ENCODE measurements at regions not wholly inside any gene's neighbourhood (a gene's known extent, or its start where the extent isn't known, plus 50 kb on each side); places are given as distances from the start of the nearest gene placed in this dataset.

DNA sequence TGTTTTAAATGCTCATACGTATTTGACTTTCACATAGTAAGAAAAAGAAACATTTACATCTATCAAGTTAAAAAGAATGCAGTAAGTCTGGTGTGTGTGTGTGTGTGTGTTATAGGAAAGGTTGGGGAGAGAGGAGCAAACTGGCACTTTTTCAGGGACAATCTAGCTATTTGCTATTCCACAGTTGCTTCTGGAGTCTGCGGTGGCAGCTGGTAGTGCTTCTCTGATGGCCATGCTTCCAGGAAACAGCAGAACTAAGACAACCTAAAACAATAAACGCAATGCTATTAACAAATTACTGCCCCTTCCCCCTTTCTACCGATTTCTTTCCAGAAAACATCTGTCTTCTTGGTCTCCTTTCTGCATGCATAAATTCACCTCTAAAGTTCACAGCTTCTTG is 70.0 kb upstream of the CDH10 start:
- Histone ChIP-seq H3K27me3 (ENCODE audit: control insufficient read depth, insufficient read depth, low read length) (no peaks in the 10 kb centered on the region), H3K36me3 (ENCODE audit: control insufficient read depth in 2 of 3, insufficient read depth in 3 of 3, low read length in 3 of 3) (no peaks in the 10 kb centered on the region), H3K4me3 (ENCODE audit: low read length in 3 of 3) (no peak overlapping the region), H3K9me3 (ENCODE audit: control insufficient read depth in 2 of 3, insufficient read depth in 1 of 3, low read length in 3 of 3) (no peaks in the 10 kb centered on the region), H3K4me1 (ENCODE audit: control insufficient read depth in 2 of 3, insufficient read depth in 2 of 3, low read depth in 1 of 3, low read length in 3 of 3) (no peaks in the 10 kb centered on the region), H3K9ac (ENCODE audit: low read length in 3 of 3) (no peak overlapping the region), H3K27ac (ENCODE audit: low read depth in 2 of 2, low read length in 2 of 2) (no peak overlapping the region)
- no peak for FAIRE-seq
- intact Hi-C loops (cut with DNase I), result no loop called here
- TF ChIP-seq, protein P1, sequence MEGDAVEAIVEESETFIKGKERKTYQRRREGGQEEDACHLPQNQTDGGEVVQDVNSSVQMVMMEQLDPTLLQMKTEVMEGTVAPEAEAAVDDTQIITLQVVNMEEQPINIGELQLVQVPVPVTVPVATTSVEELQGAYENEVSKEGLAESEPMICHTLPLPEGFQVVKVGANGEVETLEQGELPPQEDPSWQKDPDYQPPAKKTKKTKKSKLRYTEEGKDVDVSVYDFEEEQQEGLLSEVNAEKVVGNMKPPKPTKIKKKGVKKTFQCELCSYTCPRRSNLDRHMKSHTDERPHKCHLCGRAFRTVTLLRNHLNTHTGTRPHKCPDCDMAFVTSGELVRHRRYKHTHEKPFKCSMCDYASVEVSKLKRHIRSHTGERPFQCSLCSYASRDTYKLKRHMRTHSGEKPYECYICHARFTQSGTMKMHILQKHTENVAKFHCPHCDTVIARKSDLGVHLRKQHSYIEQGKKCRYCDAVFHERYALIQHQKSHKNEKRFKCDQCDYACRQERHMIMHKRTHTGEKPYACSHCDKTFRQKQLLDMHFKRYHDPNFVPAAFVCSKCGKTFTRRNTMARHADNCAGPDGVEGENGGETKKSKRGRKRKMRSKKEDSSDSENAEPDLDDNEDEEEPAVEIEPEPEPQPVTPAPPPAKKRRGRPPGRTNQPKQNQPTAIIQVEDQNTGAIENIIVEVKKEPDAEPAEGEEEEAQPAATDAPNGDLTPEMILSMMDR (IDR thresholded peaks at IDR 0.05; ENCODE audit: borderline replicate concordance, extremely low read depth, insufficient read depth), result no peak
- peak in 1 of 5 donors; percentile 0 for DNase-seq

- Histone ChIP-seq H3K36me3 (ENCODE audit: control insufficient read depth in 2 of 3, insufficient read depth in 3 of 3, low read length in 3 of 3) (no peaks in the 10 kb centered on the region), H3K27me3 (ENCODE audit: control insufficient read depth, insufficient read depth, low read length) (no peaks in the 10 kb centered on the region), H3K9ac (ENCODE audit: low read length in 3 of 3) (no peak overlapping the region), H3K27ac (ENCODE audit: low read depth in 2 of 2, low read length in 2 of 2) (no peak overlapping the region), H3K4me1 (ENCODE audit: control insufficient read depth in 2 of 3, insufficient read depth in 2 of 3, low read depth in 1 of 3, low read length in 3 of 3) (no peaks in the 10 kb centered on the region), H3K4me3 (ENCODE audit: low read length in 3 of 3) (no peak overlapping the region), H3K9me3 (ENCODE audit: control insufficient read depth in 2 of 3, insufficient read depth in 1 of 3, low read length in 3 of 3) (no peaks in the 10 kb centered on the region)
- no peak for DNase-seq
- TF ChIP-seq, protein P1 (IDR thresholded peaks at IDR 0.05; ENCODE audit: borderline replicate concordance, extremely low read depth, insufficient read depth), result no peak
- no peak for FAIRE-seq
- intact Hi-C loops (cut with DNase I), result no loop called here
Measured at GRCh38 chr5:24712947-24713346, 68.2 kb upstream of the CDH10 start.

GRCh38 chr5:24712047-24712446 is 67.3 kb upstream of the CDH10 start:
- no peak for FAIRE-seq
- Histone ChIP-seq H3K9ac (ENCODE audit: low read length in 3 of 3) (no peak overlapping the region), H3K9me3 (ENCODE audit: control insufficient read depth in 2 of 3, insufficient read depth in 1 of 3, low read length in 3 of 3) (no peaks in the 10 kb centered on the region), H3K4me3 (ENCODE audit: low read length in 3 of 3) (no peak overlapping the region), H3K36me3 (ENCODE audit: control insufficient read depth in 2 of 3, insufficient read depth in 3 of 3, low read length in 3 of 3) (no peaks in the 10 kb centered on the region), H3K27ac (ENCODE audit: low read depth in 2 of 2, low read length in 2 of 2) (no peak overlapping the region), H3K27me3 (ENCODE audit: control insufficient read depth, insufficient read depth, low read length) (no peaks in the 10 kb centered on the region), H3K4me1 (ENCODE audit: control insufficient read depth in 2 of 3, insufficient read depth in 2 of 3, low read depth in 1 of 3, low read length in 3 of 3) (no peaks in the 10 kb centered on the region)
- TF ChIP-seq, protein P1 (IDR thresholded peaks at IDR 0.05; ENCODE audit: borderline replicate concordance, extremely low read depth, insufficient read depth), result no peak
- DNase-seq, result no peak
- intact Hi-C loops (cut with DNase I), result no loop called here

DNA sequence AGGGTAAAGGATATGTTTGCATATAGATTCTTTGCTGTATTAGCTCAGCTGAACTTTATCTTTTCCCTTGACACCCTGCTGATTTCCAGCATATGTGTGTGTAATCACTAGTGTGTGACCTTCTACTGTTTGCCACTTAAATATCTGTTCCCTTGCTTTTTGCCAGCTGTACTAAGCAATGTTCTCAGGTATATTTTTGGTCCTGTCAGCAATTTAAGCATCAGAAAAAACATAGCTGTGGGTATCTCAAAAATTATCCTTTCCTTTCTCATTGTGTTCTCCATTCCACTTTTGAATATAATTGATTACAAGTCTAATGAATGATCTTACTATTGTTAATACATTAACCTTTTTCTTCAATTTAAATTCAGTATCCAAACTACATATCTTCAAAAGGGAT is 59.2 kb upstream of the CDH10 start:
- Histone ChIP-seq H3K4me3 (ENCODE audit: low read length in 3 of 3) (no peak overlapping the region), H3K27ac (ENCODE audit: low read depth in 2 of 2, low read length in 2 of 2) (no peak overlapping the region), H3K9ac (ENCODE audit: low read length in 3 of 3) (no peak overlapping the region), H3K27me3 (ENCODE audit: control insufficient read depth, insufficient read depth, low read length) (no peaks in the 10 kb centered on the region), H3K36me3 (ENCODE audit: control insufficient read depth in 2 of 3, insufficient read depth in 3 of 3, low read length in 3 of 3) (no peaks in the 10 kb centered on the region), H3K9me3 (ENCODE audit: control insufficient read depth in 2 of 3, insufficient read depth in 1 of 3, low read length in 3 of 3) (no peaks in the 10 kb centered on the region), H3K4me1 (ENCODE audit: control insufficient read depth in 2 of 3, insufficient read depth in 2 of 3, low read depth in 1 of 3, low read length in 3 of 3) (no peaks in the 10 kb centered on the region)
- TF ChIP-seq, protein P1 (IDR thresholded peaks at IDR 0.05; ENCODE audit: borderline replicate concordance, extremely low read depth, insufficient read depth), result no peak
- intact Hi-C loops (cut with DNase I), result no loop called here
- FAIRE-seq, result no peak
- DNase-seq, result no peak
